WTC11 (cell line): ENCODE measurements at regions not wholly inside any gene's neighbourhood (a gene's known extent, or its start where the extent isn't known, plus 50 kb on each side); places are given as distances from the start of the nearest gene placed in this dataset.

Experiments used
- CBFB ChIP-seq: sonication (generic); formaldehyde crosslinking; IDR thresholded peaks from 2 replicates; pipeline ENCODE4 v1.8.1; 2022; ENCODE audit warnings: mild to moderate bottlenecking, low read depth, missing genetic modification reagents
- ETV6 ChIP-seq: sonication (generic); formaldehyde crosslinking; IDR thresholded peaks from 2 replicates; pipeline ENCODE4 v1.8.1; 2022; ENCODE audit warnings: mild to moderate bottlenecking, missing genetic modification reagents
- FOXJ3 ChIP-seq: sonication (generic); formaldehyde crosslinking; IDR thresholded peaks from 2 replicates; pipeline ENCODE4 v1.9.0; 2021; ENCODE audit warnings: missing genetic modification reagents, mild to moderate bottlenecking, borderline replicate concordance
- FOXK1 ChIP-seq: sonication (generic); formaldehyde crosslinking; IDR thresholded peaks from 2 replicates; pipeline ENCODE4 v1.8.0; 2022; ENCODE audit warnings: mild to moderate bottlenecking, moderate library complexity, missing genetic modification reagents
- SP1 ChIP-seq: sonication (generic); formaldehyde crosslinking; conservative IDR thresholded peaks from 2 replicates; pipeline ENCODE4 v1.8.1; 2022; ENCODE audit warnings: missing genetic modification reagents
- TEAD4 ChIP-seq: sonication (generic); formaldehyde crosslinking; IDR thresholded peaks from 2 replicates; pipeline ENCODE4 v1.8.0; 2022; ENCODE audit warnings: mild to moderate bottlenecking, missing genetic modification reagents
- TF ChIP-seq, protein P1 (sequence below): fragments of 200-600 bp; IDR thresholded peaks from 2 replicates; pipeline ENCODE4 v1.8.0; 2022; ENCODE audit warnings: antibody characterized with exemption
- TF ChIP-seq, protein P2 (sequence below): sonication (generic); formaldehyde crosslinking; IDR thresholded peaks from 2 replicates; pipeline ENCODE4 v1.8.0; 2022; ENCODE audit warnings: mild to moderate bottlenecking, missing genetic modification reagents
- TF ChIP-seq, protein P3 (sequence below): sonication (generic); formaldehyde crosslinking; IDR thresholded peaks from 2 replicates; pipeline ENCODE4 v1.8.0; 2022; ENCODE audit warnings: mild to moderate bottlenecking, missing genetic modification reagents
- TF ChIP-seq, protein P4 (sequence below): fragments of 250-450 bp; sonication (Bioruptor Pico); IDR thresholded peaks from 2 replicates; pipeline ENCODE4 v1.9.0; 2021; ENCODE audit warnings: mild to moderate bottlenecking
- TF ChIP-seq, protein P5 (sequence below): sonication (generic); formaldehyde crosslinking; IDR thresholded peaks from 2 replicates; pipeline ENCODE4 v1.8.0; 2023; ENCODE audit warnings: missing genetic modification reagents, mild to moderate bottlenecking, borderline replicate concordance
- TF ChIP-seq, protein P6 (sequence below): sonication (generic); formaldehyde crosslinking; IDR thresholded peaks from 2 replicates; pipeline ENCODE4 v1.8.1; 2023; ENCODE audit warnings: mild to moderate bottlenecking, missing genetic modification reagents, borderline replicate concordance

DNA sequence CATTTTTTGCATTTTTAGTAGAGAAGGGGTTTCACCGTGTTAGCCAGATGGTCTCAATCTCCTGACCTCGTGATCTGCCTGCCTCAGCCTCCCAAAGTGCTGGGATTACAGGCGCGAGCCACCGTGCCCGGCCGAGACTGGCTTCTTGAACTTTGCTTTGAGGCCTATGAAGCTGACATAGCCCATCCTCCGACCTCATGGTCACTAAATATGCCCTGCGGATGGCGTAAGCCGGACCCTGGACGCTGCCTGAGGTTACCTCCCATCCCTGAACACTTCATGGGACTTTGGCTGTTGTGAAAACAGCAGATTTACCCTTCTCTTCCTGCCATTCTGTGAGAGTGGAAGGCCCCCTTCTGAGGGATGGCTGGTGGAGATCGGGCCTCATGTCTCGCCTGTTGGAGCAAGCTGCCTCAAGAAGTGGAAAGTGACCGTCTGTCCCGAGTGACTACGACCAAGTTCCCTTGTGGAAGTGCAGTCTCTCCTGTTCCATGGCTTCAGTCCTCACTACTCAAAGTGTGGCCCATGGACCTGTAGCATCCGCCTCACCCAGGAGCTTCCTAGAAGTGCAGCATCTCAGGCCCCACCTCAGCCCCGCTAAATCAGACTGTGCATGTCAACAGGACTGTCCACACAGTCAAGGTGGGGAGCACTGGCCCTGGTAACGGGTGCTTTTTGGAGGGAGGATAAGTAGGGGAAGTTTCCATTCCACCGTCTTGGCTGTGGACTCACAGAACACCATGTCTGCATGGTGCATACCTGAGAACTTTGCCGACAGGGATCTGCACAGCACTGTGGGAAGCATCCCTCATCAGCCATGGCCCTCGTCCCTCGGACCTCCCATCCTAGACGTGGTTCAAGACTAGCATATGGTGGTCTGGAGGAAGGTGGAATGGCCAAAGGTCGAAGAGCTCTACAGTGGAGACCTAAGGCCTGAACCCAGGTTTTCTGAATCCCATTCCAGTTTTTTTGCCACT, 210.5 kb upstream of the SHH start:
- TF ChIP-seq, protein P1, sequence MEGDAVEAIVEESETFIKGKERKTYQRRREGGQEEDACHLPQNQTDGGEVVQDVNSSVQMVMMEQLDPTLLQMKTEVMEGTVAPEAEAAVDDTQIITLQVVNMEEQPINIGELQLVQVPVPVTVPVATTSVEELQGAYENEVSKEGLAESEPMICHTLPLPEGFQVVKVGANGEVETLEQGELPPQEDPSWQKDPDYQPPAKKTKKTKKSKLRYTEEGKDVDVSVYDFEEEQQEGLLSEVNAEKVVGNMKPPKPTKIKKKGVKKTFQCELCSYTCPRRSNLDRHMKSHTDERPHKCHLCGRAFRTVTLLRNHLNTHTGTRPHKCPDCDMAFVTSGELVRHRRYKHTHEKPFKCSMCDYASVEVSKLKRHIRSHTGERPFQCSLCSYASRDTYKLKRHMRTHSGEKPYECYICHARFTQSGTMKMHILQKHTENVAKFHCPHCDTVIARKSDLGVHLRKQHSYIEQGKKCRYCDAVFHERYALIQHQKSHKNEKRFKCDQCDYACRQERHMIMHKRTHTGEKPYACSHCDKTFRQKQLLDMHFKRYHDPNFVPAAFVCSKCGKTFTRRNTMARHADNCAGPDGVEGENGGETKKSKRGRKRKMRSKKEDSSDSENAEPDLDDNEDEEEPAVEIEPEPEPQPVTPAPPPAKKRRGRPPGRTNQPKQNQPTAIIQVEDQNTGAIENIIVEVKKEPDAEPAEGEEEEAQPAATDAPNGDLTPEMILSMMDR = no peak
- TF ChIP-seq, protein P2, sequence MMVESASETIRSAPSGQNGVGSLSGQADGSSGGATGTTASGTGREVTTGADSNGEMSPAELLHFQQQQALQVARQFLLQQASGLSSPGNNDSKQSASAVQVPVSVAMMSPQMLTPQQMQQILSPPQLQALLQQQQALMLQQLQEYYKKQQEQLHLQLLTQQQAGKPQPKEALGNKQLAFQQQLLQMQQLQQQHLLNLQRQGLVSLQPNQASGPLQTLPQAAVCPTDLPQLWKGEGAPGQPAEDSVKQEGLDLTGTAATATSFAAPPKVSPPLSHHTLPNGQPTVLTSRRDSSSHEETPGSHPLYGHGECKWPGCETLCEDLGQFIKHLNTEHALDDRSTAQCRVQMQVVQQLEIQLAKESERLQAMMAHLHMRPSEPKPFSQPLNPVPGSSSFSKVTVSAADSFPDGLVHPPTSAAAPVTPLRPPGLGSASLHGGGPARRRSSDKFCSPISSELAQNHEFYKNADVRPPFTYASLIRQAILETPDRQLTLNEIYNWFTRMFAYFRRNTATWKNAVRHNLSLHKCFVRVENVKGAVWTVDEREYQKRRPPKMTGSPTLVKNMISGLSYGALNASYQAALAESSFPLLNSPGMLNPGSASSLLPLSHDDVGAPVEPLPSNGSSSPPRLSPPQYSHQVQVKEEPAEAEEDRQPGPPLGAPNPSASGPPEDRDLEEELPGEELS (CRISPR knock-in tag) = no peak
- TF ChIP-seq SP1 (no peak), FOXJ3 (no peak), ETV6 (CRISPR knock-in tag) (no peak), TEAD4 (CRISPR knock-in tag) (no peak), FOXK1 (CRISPR knock-in tag) (no peak), CBFB (CRISPR knock-in tag) (no peak)
- TF ChIP-seq, protein P3, sequence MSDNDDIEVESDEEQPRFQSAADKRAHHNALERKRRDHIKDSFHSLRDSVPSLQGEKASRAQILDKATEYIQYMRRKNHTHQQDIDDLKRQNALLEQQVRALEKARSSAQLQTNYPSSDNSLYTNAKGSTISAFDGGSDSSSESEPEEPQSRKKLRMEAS = no peak
- TF ChIP-seq, protein P4, sequence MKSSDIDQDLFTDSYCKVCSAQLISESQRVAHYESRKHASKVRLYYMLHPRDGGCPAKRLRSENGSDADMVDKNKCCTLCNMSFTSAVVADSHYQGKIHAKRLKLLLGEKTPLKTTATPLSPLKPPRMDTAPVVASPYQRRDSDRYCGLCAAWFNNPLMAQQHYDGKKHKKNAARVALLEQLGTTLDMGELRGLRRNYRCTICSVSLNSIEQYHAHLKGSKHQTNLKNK = no peak
- TF ChIP-seq, protein P5, sequence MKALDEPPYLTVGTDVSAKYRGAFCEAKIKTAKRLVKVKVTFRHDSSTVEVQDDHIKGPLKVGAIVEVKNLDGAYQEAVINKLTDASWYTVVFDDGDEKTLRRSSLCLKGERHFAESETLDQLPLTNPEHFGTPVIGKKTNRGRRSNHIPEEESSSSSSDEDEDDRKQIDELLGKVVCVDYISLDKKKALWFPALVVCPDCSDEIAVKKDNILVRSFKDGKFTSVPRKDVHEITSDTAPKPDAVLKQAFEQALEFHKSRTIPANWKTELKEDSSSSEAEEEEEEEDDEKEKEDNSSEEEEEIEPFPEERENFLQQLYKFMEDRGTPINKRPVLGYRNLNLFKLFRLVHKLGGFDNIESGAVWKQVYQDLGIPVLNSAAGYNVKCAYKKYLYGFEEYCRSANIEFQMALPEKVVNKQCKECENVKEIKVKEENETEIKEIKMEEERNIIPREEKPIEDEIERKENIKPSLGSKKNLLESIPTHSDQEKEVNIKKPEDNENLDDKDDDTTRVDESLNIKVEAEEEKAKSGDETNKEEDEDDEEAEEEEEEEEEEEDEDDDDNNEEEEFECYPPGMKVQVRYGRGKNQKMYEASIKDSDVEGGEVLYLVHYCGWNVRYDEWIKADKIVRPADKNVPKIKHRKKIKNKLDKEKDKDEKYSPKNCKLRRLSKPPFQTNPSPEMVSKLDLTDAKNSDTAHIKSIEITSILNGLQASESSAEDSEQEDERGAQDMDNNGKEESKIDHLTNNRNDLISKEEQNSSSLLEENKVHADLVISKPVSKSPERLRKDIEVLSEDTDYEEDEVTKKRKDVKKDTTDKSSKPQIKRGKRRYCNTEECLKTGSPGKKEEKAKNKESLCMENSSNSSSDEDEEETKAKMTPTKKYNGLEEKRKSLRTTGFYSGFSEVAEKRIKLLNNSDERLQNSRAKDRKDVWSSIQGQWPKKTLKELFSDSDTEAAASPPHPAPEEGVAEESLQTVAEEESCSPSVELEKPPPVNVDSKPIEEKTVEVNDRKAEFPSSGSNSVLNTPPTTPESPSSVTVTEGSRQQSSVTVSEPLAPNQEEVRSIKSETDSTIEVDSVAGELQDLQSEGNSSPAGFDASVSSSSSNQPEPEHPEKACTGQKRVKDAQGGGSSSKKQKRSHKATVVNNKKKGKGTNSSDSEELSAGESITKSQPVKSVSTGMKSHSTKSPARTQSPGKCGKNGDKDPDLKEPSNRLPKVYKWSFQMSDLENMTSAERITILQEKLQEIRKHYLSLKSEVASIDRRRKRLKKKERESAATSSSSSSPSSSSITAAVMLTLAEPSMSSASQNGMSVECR = no peak
- TF ChIP-seq, protein P6, sequence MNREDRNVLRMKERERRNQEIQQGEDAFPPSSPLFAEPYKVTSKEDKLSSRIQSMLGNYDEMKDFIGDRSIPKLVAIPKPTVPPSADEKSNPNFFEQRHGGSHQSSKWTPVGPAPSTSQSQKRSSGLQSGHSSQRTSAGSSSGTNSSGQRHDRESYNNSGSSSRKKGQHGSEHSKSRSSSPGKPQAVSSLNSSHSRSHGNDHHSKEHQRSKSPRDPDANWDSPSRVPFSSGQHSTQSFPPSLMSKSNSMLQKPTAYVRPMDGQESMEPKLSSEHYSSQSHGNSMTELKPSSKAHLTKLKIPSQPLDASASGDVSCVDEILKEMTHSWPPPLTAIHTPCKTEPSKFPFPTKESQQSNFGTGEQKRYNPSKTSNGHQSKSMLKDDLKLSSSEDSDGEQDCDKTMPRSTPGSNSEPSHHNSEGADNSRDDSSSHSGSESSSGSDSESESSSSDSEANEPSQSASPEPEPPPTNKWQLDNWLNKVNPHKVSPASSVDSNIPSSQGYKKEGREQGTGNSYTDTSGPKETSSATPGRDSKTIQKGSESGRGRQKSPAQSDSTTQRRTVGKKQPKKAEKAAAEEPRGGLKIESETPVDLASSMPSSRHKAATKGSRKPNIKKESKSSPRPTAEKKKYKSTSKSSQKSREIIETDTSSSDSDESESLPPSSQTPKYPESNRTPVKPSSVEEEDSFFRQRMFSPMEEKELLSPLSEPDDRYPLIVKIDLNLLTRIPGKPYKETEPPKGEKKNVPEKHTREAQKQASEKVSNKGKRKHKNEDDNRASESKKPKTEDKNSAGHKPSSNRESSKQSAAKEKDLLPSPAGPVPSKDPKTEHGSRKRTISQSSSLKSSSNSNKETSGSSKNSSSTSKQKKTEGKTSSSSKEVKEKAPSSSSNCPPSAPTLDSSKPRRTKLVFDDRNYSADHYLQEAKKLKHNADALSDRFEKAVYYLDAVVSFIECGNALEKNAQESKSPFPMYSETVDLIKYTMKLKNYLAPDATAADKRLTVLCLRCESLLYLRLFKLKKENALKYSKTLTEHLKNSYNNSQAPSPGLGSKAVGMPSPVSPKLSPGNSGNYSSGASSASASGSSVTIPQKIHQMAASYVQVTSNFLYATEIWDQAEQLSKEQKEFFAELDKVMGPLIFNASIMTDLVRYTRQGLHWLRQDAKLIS (CRISPR knock-in tag) = no peak
